Endothelial cell of umbilical vein (primary cell): ENCODE measurements at regions not wholly inside any gene's neighbourhood (a gene's known extent, or its start where the extent isn't known, plus 50 kb on each side); places are given as distances from the start of the nearest gene placed in this dataset.

ENCODE experiments used
- CTCF ChIP-seq, 2 donors: IDR thresholded peaks; 1 replicate in 1 of 2; 2 replicates in 1 of 2; pipeline ENCODE4 v1.5.1; 2011; ENCODE audit warnings: low read length in 2 of 2, mild to moderate bottlenecking in 2 of 2, moderate library complexity in 2 of 2, control low read depth in 1 of 2, inconsistent platforms in 1 of 2, low read depth in 1 of 2; ENCODE audit not compliant: insufficient read depth in 1 of 2; ENCODE audit errors: extremely low read depth in 1 of 2
- EZH2 ChIP-seq: IDR thresholded peaks from 2 replicates; pipeline ENCODE4 v1.6.1; 2012; ENCODE audit warnings: borderline replicate concordance, low read depth, mild to moderate bottlenecking, moderate library complexity, low read length, inconsistent platforms; ENCODE audit not compliant: severe bottlenecking
- MAX ChIP-seq: IDR thresholded peaks from 2 replicates; pipeline ENCODE4 v1.6.1; 2011; ENCODE audit not compliant: insufficient read depth, insufficient read length
- POLR2A ChIP-seq: IDR thresholded peaks from 2 replicates; pipeline ENCODE4 v1.6.1; 2012; ENCODE audit warnings: low read depth, mild to moderate bottlenecking, control low read depth, low read length

- TF ChIP-seq POLR2A: no peak
- TF ChIP-seq CTCF (IDR thresholded peaks at IDR 0.05; ENCODE audit: extremely low read depth in 1 of 2, insufficient read depth in 1 of 2, low read depth in 1 of 2, low read length in 2 of 2): no peak
- no peak for TF ChIP-seq EZH2
- TF ChIP-seq MAX: no peak
These were observed 324.5 kb upstream of the PTGER4 start for GRCh38 chr5:40355181-40355580.
